ENCODE measurements at regions not wholly inside any gene's neighbourhood (a gene's known extent, or its start where the extent isn't known, plus 50 kb on each side); places are given as distances from the start of the nearest gene placed in this dataset.

GRCh38 chr2:3099860-3100234 is 277.8 kb downstream of the EIPR1 start (continued):
- TF ChIP-seq HNF4G (IDR thresholded peaks at IDR 0.05), result no peak
- no peak for TF ChIP-seq TAF1 (conservative IDR thresholded peaks at IDR 0.05)
- TF ChIP-seq MAX (IDR thresholded peaks at IDR 0.05), result no peak
- no peak for TF ChIP-seq SP1 (IDR thresholded peaks at IDR 0.05)
- TF ChIP-seq GABPA (IDR thresholded peaks at IDR 0.05 in 1 of 2, conservative IDR thresholded peaks at IDR 0.05 in 1 of 2), result no peak

DNA sequence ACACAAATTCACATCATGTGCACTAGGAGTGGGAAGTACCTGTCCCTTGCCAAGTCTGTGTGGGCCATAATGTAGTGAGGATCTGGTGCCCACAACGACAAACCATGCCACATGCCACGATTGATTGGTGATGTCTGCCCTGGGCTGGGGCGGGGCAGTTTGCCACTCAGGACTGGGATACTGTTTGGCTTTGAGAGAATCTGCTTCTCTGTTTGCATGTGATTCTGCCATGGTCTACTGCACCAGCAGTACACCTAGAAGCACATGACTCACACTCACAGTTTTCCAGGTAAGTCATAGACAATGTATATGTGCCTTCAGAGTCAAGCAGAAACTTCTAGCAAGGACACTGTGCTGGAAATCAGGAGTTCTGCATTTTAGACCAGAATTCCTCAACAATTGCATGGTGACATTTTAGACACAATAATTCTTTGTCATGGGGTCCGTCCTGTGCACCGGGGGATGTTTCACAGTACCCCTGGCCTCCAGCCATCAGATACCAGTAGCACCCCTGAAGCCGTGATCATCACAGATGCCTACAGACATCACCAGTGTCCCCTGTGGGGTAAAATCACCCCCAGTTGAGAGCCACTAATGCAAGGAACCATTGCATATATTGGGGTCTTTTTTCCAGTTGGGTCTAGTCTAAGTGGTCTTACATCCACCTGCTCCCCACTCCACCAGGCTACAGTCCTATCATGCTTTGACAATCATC is 278.3 kb downstream of the EIPR1 start:
- TF ChIP-seq, protein P1, sequence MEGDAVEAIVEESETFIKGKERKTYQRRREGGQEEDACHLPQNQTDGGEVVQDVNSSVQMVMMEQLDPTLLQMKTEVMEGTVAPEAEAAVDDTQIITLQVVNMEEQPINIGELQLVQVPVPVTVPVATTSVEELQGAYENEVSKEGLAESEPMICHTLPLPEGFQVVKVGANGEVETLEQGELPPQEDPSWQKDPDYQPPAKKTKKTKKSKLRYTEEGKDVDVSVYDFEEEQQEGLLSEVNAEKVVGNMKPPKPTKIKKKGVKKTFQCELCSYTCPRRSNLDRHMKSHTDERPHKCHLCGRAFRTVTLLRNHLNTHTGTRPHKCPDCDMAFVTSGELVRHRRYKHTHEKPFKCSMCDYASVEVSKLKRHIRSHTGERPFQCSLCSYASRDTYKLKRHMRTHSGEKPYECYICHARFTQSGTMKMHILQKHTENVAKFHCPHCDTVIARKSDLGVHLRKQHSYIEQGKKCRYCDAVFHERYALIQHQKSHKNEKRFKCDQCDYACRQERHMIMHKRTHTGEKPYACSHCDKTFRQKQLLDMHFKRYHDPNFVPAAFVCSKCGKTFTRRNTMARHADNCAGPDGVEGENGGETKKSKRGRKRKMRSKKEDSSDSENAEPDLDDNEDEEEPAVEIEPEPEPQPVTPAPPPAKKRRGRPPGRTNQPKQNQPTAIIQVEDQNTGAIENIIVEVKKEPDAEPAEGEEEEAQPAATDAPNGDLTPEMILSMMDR (IDR thresholded peaks at IDR 0.05; ENCODE audit: low read depth, low read length, missing input control), result no peak
- no peak for TF ChIP-seq TAF1 (conservative IDR thresholded peaks at IDR 0.05)
- no peak overlapping the region for H3K9ac ChIP-seq (ENCODE audit: low read depth in 1 of 2, low read length in 2 of 2)
- 89% methylated on average over 6 of the region's 6 CpGs for WGBS
- peaks cover 0 to 2% (median 0%) of the 10 kb centered on the region in 4 donors for H3K27me3 ChIP-seq (ENCODE audit: control insufficient read depth in 4 of 4, insufficient read depth in 4 of 4, low read length in 3 of 4)
- no peak overlapping the region for H3K27ac ChIP-seq (ENCODE audit: low read depth in 1 of 2, low read length in 2 of 2)
- DNase-seq (ENCODE audit: low spot score), result peak; percentile 28
- H3K4me3 ChIP-seq (ENCODE audit: low read depth in 1 of 3, low read length in 3 of 3), result no peak overlapping the region
- no peaks in the 10 kb centered on the region for H3K36me3 ChIP-seq (ENCODE audit: control insufficient read depth in 4 of 4, insufficient read depth in 3 of 4, low read depth in 1 of 4, low read length in 3 of 4)
- H3K4me1 ChIP-seq (ENCODE audit: control insufficient read depth in 4 of 4, insufficient read depth in 4 of 4, low read length in 3 of 4), result no peaks in the 10 kb centered on the region
- no peaks in the 10 kb centered on the region for H3K9me3 ChIP-seq (ENCODE audit: control insufficient read depth in 4 of 4, low read length in 3 of 4)

DNA sequence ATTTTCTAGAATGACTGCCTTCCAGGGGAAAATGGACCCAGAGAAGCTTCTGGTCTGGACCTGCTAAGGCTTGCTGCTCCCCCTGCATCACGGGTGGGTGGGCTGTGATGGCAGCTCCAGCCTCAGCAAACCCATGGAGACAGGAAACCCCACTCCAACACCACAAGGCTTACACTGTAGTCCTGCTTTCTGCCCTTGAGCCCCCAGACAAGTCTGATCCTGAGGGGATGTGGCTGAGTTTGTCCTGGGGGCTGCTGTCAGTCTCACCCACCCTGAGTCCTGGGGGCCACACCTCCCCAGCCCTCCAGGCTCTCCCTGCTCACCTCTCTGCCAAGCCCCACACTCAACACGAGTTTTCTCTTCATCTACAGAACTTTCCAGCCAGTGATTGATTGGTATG is 279.4 kb downstream of the EIPR1 start:
- H3K9ac ChIP-seq (ENCODE audit: low read depth in 1 of 2, low read length in 2 of 2), result no peak overlapping the region
- peak; percentile 22 for DNase-seq (ENCODE audit: low spot score)

More for the DNA sequence above, 279.4 kb downstream of the EIPR1 start:
- no peak for TF ChIP-seq REST (IDR thresholded peaks at IDR 0.05)
- TF ChIP-seq, protein P1 (IDR thresholded peaks at IDR 0.05; ENCODE audit: low read depth, low read length, missing input control), result no peak
- no peak for TF ChIP-seq YY1 (IDR thresholded peaks at IDR 0.05)
- no peak for TF ChIP-seq RXRA (IDR thresholded peaks at IDR 0.05)
- Histone ChIP-seq H3K27ac (ENCODE audit: low read depth in 1 of 2, low read length in 2 of 2) (no peak overlapping the region), H3K36me3 (ENCODE audit: control insufficient read depth in 4 of 4, insufficient read depth in 3 of 4, low read depth in 1 of 4, low read length in 3 of 4) (no peaks in the 10 kb centered on the region), H3K9me3 (ENCODE audit: control insufficient read depth in 4 of 4, low read length in 3 of 4) (no peaks in the 10 kb centered on the region), H3K4me3 (ENCODE audit: low read depth in 1 of 3, low read length in 3 of 3) (no peak overlapping the region), H3K27me3 (ENCODE audit: control insufficient read depth in 4 of 4, insufficient read depth in 4 of 4, low read length in 3 of 4) (peaks cover 0 to 2% (median 0%) of the 10 kb centered on the region in 4 donors), H3K4me1 (ENCODE audit: control insufficient read depth in 4 of 4, insufficient read depth in 4 of 4, low read length in 3 of 4) (no peaks in the 10 kb centered on the region)
- 62% methylated on average over 2 of the region's 2 CpGs for WGBS

Data from liver (tissue), 8 donors.